LoVo (cell line): ENCODE measurements at regions not wholly inside any gene's neighbourhood (a gene's known extent, or its start where the extent isn't known, plus 50 kb on each side); places are given as distances from the start of the nearest gene placed in this dataset.

ENCODE experiments used
- DNase-seq: peaks from one replicate; pipeline ENCODE4 v3.0.0-alpha.2; 2016; ENCODE audit warnings: low spot score

- DNase-seq = no peak
Measured at GRCh38 chr20:22740829-22741228, 156.5 kb upstream of the FOXA2 start.

DNA sequence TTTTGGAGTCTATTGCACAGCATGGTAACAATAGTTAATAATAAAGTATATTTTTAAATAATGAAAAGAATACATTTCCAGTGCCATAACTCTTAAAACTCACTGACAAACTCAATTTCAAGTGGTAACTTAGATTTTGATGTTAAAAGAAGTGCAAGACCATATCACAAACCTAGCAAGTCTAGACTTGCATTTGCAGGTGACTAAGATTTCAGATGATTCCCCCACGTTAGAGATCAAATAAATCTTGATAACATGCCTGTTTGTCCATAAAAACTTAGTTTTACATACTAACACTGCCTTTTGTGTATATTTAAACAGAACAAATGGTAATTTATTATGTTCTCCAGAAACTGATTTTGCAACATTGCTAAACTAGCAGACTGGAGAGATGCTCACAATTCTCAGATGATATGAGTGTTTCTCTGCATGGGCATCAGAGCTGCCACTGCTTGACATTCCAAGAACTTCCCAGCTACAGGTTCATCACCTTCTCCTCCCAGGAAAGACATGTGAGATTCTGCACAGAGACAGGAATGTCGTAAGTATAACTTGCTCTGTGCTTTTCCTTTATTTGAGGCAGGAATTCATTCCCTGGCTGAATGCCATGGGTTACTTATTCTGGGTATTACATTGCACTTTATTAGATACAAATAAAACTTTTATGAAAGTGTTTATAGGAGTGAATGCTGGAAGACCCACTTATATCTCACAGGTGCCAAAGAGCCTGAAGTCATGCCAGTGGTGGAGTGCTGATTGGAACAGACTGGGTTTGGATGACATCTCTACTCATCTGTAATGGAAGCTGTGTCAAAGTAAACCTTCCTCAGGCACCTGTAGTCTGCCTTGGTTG is 160.2 kb upstream of the FOXA2 start:
- no peak for DNase-seq

- DNase-seq = no peak
Measured at GRCh38 chr20:22745194-22745500, 160.8 kb upstream of the FOXA2 start.

GRCh38 chr20:22746957-22747356 is 162.6 kb upstream of the FOXA2 start:
- DNase-seq = no peak

DNA sequence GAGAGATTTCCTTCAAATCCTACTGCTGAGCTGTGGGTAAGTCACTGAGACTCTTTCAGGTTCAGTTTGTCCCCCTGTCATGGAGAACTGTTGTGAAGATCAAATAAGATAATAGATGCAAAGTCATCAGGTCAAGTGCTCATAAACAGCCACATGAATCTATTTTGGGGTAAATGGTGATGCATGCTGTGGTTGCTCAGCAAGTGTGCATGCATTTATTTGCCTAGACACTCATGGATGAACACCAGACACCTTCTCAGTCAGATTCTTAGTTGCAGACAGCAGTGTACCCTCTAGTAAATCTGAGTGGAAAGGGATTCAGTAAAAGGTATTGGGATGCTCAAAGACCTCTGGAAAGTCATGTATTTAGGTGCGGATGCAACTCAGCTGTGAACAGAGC is 168.0 kb upstream of the FOXA2 start:
- DNase-seq = no peak

GRCh38 chr20:22757424-22758183 is 173.2 kb upstream of the FOXA2 start:
- DNase-seq = no peak

DNA sequence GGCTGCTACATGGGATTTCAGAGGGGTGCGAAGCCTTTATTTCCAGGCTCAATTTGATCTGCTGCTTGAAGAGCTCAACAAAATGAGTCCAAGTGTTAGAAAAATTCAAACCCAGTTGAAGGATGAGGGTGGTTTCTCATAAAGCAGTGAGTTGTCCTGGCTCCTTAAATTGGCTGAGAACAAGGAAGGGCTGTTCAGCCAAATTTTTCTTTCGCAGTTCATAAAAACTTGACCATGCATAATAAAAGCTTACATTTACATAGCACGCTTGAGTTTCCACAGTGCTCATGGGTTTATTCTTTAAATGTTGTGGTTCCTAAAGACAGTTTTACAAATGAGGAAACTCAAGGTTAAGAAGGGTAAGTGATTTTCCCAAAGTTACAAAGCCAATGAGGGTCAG is 174.4 kb upstream of the FOXA2 start:
- DNase-seq = no peak

- DNase-seq = no peak
Measured at GRCh38 chr20:22762576-22763256, 178.3 kb upstream of the FOXA2 start.

DNA sequence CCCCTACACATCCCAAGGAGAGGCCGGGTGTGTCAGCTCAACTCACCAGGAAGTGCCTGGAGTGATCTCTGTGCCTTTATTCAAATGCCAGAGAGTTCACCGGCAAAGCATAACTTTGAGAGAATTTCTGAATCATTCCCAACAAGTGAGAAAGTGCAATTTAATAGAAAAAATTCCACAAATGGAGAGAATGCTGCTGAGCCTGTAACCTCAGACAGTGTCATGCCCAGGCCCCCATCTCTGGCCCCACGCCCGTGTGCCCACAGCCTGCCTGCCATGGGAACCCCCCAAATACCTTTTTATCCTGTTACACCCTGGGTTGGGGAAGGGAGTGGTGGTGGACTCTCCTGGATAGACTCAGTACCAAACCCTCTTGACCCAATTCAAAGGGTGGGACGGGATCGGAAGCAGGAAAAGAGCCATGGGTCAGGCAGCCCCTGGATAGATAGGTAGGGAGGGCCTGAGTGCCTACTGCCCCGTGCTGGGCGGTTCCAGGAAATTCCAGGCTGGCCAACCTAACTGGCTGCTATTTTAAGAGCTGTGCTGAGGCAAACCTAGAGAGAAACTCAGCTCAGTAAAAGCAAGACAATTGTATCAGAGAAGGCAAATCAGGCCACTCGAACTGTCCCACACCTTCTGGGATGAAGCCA is 179.0 kb upstream of the FOXA2 start:
- peak; percentile 43 for DNase-seq

GRCh38 chr20:22768266-22769178 is 184.2 kb upstream of the FOXA2 start:
- no peak for DNase-seq

DNA sequence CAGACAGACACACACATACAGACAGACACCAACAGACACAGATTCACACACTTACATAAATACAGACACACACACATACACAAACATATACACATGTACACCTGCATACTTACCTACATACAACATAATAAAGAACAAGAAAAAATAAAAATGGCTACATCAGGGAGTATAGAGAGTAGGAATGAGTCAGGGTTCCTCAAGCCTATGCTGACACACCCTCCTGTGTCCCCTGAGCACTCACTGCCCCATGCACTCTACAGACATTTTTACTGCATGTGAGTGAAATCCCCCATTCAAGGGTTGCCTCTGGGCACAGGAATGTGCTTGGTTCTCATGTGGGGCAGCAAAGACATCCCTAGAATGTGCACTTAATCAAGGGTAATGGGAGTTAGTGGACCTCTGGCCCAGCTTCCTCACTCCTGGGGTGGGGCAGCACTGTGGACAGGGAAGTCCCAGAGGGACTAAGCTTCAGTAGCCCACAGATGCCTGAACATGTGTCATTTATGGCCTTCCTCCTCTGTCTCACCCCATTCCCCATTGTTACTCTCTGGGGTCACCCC is 185.9 kb upstream of the FOXA2 start:
- DNase-seq = no peak

DNA sequence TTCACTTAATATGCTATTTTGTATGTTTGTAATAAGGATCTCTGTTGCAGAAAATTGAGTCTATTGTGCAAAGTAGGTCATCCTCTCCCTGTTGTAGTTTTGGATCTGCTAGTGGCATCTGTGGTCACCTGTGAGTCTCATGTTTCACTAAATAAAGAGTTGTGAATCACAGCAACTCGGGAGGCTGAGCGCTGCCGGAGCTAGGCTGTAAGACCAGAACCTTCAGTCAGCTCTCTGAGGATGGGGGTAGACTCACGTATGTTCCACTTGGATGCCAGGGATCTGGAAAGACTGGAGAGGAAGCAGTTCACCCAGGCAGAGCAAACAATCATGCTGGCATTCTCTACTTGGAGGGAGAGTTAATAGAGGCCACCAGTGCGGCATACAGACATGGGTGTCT is 187.3 kb upstream of the FOXA2 start:
- DNase-seq = no peak

GRCh38 chr20:22773344-22773743 is 189.0 kb upstream of the FOXA2 start:
- DNase-seq = no peak

DNA sequence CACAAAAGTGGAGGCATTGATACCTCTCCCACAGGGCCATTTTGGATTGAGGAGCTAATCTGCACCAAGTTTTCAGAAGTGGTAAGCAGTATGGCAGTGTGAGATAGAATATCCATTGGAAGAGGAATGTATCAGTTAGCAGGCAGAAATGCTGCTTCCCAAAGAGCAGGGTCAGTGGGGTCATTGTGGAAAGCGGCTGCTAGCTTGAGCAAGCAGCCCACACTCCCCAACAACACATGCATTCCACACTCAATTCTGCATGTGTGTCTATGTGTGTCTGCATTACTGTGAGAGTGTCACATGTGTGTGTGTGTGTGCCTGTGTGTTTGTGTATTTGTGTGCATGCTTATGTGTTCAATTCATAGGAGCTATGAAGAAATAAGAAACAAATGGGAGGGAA is 190.9 kb upstream of the FOXA2 start:
- DNase-seq = no peak

DNA sequence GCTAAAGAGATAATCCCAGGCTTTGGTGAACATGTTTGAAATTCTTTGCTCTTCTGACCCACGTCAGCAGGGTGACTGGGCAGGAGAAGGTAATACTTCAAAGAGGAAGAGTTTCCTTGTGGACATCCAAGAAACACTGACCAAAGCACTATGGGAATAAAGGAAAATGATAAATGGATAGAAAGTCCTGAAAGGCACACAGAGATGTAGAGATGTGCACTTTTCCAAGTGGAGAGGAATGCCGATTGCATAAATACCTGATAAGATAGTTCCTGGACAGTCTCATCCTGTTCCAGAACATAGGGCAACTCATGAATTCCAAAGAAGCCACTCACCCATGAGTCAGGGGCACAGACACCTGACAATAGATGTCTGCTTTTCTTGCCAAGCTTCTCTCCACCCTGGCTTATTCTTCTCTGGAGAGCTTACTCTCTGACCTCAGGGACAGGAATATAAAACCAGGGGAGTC is 191.3 kb upstream of the FOXA2 start:
- peak; percentile 48 for DNase-seq

DNA sequence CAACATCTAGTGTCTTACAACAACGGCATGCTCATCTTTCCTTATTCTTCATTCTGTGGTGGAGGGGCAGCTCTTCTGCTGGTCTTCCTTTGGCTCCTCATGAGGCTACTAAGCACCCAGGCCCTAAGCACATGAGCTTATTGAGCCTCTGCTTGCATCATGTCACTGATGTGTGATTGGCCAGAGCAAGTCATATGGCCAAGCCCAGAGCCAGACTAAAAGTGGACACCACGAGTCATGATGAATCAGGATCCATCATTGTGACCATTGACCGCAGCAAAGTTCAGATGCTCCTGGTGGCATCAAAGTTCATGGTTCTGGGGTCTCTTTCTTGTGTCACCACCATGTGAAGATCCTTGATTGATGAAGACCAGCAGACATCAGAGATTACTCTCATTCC is 192.0 kb upstream of the FOXA2 start:
- DNase-seq = no peak

GRCh38 chr20:22779878-22780277 is 195.5 kb upstream of the FOXA2 start:
- no peak for DNase-seq

DNA sequence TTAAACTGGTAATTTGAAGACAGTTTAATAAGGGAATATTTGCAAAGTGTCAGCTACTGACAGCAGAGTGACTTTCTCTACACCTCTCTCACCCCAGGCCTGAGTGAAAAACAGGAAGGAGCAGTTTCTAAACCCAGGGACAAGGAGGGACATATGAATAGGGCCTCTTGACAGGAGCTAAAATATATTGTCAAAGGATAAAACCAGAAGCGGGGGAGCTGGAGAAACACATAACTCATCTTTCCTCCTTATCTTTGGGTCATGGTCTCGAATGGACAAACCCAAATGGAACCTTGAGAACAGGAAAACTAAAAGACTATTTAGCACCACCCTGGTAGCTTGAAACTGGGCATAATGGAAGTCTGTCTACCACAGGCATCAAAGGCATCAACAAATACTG is 197.5 kb upstream of the FOXA2 start:
- DNase-seq = no peak

- no peak for DNase-seq
Measured at GRCh38 chr20:22789676-22790075, 205.3 kb upstream of the FOXA2 start.

DNA sequence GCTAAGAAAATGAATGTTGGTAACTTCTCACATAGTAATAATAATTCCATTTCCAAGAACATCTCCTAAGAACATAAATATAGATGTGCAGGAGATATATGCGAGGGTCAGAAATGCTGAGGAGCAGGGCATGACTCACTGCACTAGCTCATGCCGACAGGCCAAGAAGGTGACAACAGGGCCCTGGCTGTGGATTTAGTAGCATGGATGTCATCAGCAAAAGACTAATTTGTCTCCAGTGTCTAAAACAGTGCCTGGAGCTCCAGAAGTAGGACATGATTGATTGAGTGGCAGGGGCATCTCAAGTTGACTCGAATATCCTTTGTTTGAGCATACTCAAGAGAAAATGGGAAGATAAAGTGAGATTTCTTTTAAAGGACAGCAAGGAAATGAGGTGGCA is 207.0 kb upstream of the FOXA2 start:
- no peak for DNase-seq
